ENCODE measurements at regions not wholly inside any gene's neighbourhood (a gene's known extent, or its start where the extent isn't known, plus 50 kb on each side); places are given as distances from the start of the nearest gene placed in this dataset.

- Histone ChIP-seq H3K9me2 (replicated peaks; ENCODE audit: low read length) (no peaks in the 10 kb centered on the region), H2AFZ (ENCODE audit: low read length) (no peak overlapping the region), H4K20me1 (ENCODE audit: low read length) (no peaks in the 10 kb centered on the region), H3K4me3 (ENCODE audit: low read length) (no peak overlapping the region), H3K4me1 (ENCODE audit: insufficient read depth, low read length) (no peaks in the 10 kb centered on the region), H3F3A (ENCODE audit: low read length, unreplicated experiment) (no peaks in the 10 kb centered on the region), H3K36me3 (ENCODE audit: low read depth, low read length) (no peaks in the 10 kb centered on the region), H3K79me2 (ENCODE audit: low read length) (no peaks in the 10 kb centered on the region), H3K27ac (ENCODE audit: low read length) (no peak overlapping the region), H3K4me2 (ENCODE audit: low read length) (no peak overlapping the region), H3K9ac (ENCODE audit: low read length) (no peak overlapping the region), H3K27me3 (ENCODE audit: low read length) (peaks cover 74% of the 10 kb centered on the region), H3K9me3 (ENCODE audit: low read length) (no peaks in the 10 kb centered on the region)
- no peak for ATAC-seq
- CTCF ChIA-PET: no interaction called here
- TF ChIP-seq CTCF (conservative IDR thresholded peaks at IDR 0.05; ENCODE audit: low read depth, low read length) (no peak), EZH2phosphoT487 (IDR thresholded peaks at IDR 0.05; ENCODE audit: borderline replicate concordance, low read length) (no peak), EZH2 (IDR thresholded peaks at IDR 0.05; ENCODE audit: low read length, unreplicated experiment) (no peak)
- no peak for DNase-seq
- no TSS peak for BruUV-seq (replicated peaks)
- POLR2A ChIA-PET (ENCODE audit: unreplicated experiment): no interaction called here
- intact Hi-C loops (cut with micrococcal nuclease): no loop called here
These were observed 369.8 kb downstream of the NPHP4 start for GRCh38 chr1:5622412-5622811.

GRCh38 chr1:5621692-5622091 lies 370.5 kb downstream of the NPHP4 start:
- BruUV-seq (replicated peaks): no TSS peak
- TF ChIP-seq CTCF (conservative IDR thresholded peaks at IDR 0.05; ENCODE audit: low read depth, low read length) (no peak), EZH2 (IDR thresholded peaks at IDR 0.05; ENCODE audit: low read length, unreplicated experiment) (no peak), EZH2phosphoT487 (IDR thresholded peaks at IDR 0.05; ENCODE audit: borderline replicate concordance, low read length) (no peak)
- Histone ChIP-seq H3K9me3 (ENCODE audit: low read length) (no peaks in the 10 kb centered on the region), H2AFZ (ENCODE audit: low read length) (no peak overlapping the region), H3K9me2 (replicated peaks; ENCODE audit: low read length) (no peaks in the 10 kb centered on the region), H4K20me1 (ENCODE audit: low read length) (no peaks in the 10 kb centered on the region), H3K4me3 (ENCODE audit: low read length) (no peak overlapping the region), H3K4me1 (ENCODE audit: insufficient read depth, low read length) (no peaks in the 10 kb centered on the region), H3F3A (ENCODE audit: low read length, unreplicated experiment) (no peaks in the 10 kb centered on the region), H3K36me3 (ENCODE audit: low read depth, low read length) (no peaks in the 10 kb centered on the region), H3K9ac (ENCODE audit: low read length) (no peak overlapping the region), H3K27me3 (ENCODE audit: low read length) (peaks cover 74% of the 10 kb centered on the region), H3K79me2 (ENCODE audit: low read length) (no peaks in the 10 kb centered on the region), H3K27ac (ENCODE audit: low read length) (no peak overlapping the region), H3K4me2 (ENCODE audit: low read length) (no peak overlapping the region)
- POLR2A ChIA-PET (ENCODE audit: unreplicated experiment): no interaction called here
- intact Hi-C loops (cut with micrococcal nuclease): no loop called here
- CTCF ChIA-PET: no interaction called here
- DNase-seq: no peak
- ATAC-seq: no peak

GRCh38 chr1:5620997-5621396 lies 371.2 kb downstream of the NPHP4 start:
- no TSS peak for BruUV-seq (replicated peaks)
- H3K27me3 ChIP-seq (ENCODE audit: low read length): peaks cover 74% of the 10 kb centered on the region
- ChIA-PET CTCF (no interaction called here), POLR2A (ENCODE audit: unreplicated experiment) (no interaction called here)
- no peaks in the 10 kb centered on the region for H3K9me2 ChIP-seq (replicated peaks; ENCODE audit: low read length)
- H3K9me3 ChIP-seq (ENCODE audit: low read length): no peaks in the 10 kb centered on the region
- H3K27ac ChIP-seq (ENCODE audit: low read length): no peak overlapping the region
- TF ChIP-seq CTCF (conservative IDR thresholded peaks at IDR 0.05; ENCODE audit: low read depth, low read length) (peak; percentile 71), EZH2phosphoT487 (IDR thresholded peaks at IDR 0.05; ENCODE audit: borderline replicate concordance, low read length) (no peak), EZH2 (IDR thresholded peaks at IDR 0.05; ENCODE audit: low read length, unreplicated experiment) (no peak)
- H3K79me2 ChIP-seq (ENCODE audit: low read length): no peaks in the 10 kb centered on the region
- no peak overlapping the region for H3K4me3 ChIP-seq (ENCODE audit: low read length)
- ATAC-seq: peak; percentile 60
- no peaks in the 10 kb centered on the region for H3K4me1 ChIP-seq (ENCODE audit: insufficient read depth, low read length)
- H3K4me2 ChIP-seq (ENCODE audit: low read length): no peak overlapping the region
- intact Hi-C loops (cut with micrococcal nuclease): no loop called here
- H2AFZ ChIP-seq (ENCODE audit: low read length): no peak overlapping the region
- H4K20me1 ChIP-seq (ENCODE audit: low read length): no peaks in the 10 kb centered on the region
- peak; percentile 44 for DNase-seq
- no peaks in the 10 kb centered on the region for H3K36me3 ChIP-seq (ENCODE audit: low read depth, low read length)
- no peaks in the 10 kb centered on the region for H3F3A ChIP-seq (ENCODE audit: low read length, unreplicated experiment)
- no peak overlapping the region for H3K9ac ChIP-seq (ENCODE audit: low read length)
